Activated B cell treated with CpG ODN at 0.5 μM for 24 hours (primary cell): ENCODE measurements at regions not wholly inside any gene's neighbourhood (a gene's known extent, or its start where the extent isn't known, plus 50 kb on each side); places are given as distances from the start of the nearest gene placed in this dataset.

ENCODE experiments used
- ATAC-seq: fragments of 200-7000 bp; cut with Tn5 transposase; one replicate; pipeline ENCODE4 v1.10.0; 2021; ENCODE audit warnings: low read depth, mild to moderate bottlenecking, moderate library complexity
- CTCF ChIA-PET: fragments of 350-600 bp; sonication (Branson Sonifier 250); formaldehyde crosslinking; loops from one replicate; lab custom pipeline; 2021; ENCODE audit warnings: antibody characterized with exemption; lab: Charles Lee
- POLR2A ChIA-PET: fragments of 350-600 bp; sonication (Branson Sonifier 250); formaldehyde crosslinking; loops from one replicate; lab custom pipeline; 2021; ENCODE audit warnings: antibody characterized with exemption; lab: Charles Lee
- DNase-seq: peaks from one replicate; pipeline ENCODE4 v3.0.0; 2022
- H3K27ac Mint-ChIP-seq: one replicate; pipeline ENCODE4 v1.8.0; 2020; ENCODE audit warnings: mixed read lengths
- H3K27me3 Mint-ChIP-seq: one replicate; pipeline ENCODE4 v1.8.0; 2021; ENCODE audit warnings: mixed read lengths
- H3K36me3 Mint-ChIP-seq: one replicate; pipeline ENCODE4 v1.8.0; 2021; ENCODE audit warnings: low read depth, mixed read lengths
- H3K4me1 Mint-ChIP-seq: one replicate; pipeline ENCODE4 v1.8.0; 2021; ENCODE audit warnings: mixed read lengths
- H3K4me3 Mint-ChIP-seq: one replicate; pipeline ENCODE4 v1.8.0; 2020; ENCODE audit warnings: mild to moderate bottlenecking, mixed read lengths
- H3K9me3 Mint-ChIP-seq: one replicate; pipeline ENCODE4 v1.8.0; 2020; ENCODE audit warnings: mixed read lengths
- intact Hi-C: fragments of 100-400 bp; cut with micrococcal nuclease; formaldehyde crosslinking; loops from one replicate; pipeline ENCODE4 v1.15.1; 2024
- TF ChIP-seq, protein P1 (sequence below): fragments of 200-600 bp; IDR thresholded peaks from one replicate; pipeline ENCODE4 v1.8.0; 2022; ENCODE audit warnings: antibody characterized with exemption, mild to moderate bottlenecking

- CTCF ChIA-PET: no interaction called here
- Mint-ChIP-seq H3K4me3 (no peak overlapping the region), H3K36me3 (no peaks in the 10 kb centered on the region), H3K9me3 (no peaks in the 10 kb centered on the region), H3K27me3 (no peaks in the 10 kb centered on the region), H3K27ac (no peak overlapping the region), H3K4me1 (peaks cover 34% of the 10 kb centered on the region)
- no peak for ATAC-seq
- no peak for DNase-seq
- POLR2A ChIA-PET: no interaction called here
- intact Hi-C loops: loop anchor here (5.0 kb wide), 1 partner anchor 428 kb away; no protein-coding TSS in a partner anchor
- TF ChIP-seq, protein P1, sequence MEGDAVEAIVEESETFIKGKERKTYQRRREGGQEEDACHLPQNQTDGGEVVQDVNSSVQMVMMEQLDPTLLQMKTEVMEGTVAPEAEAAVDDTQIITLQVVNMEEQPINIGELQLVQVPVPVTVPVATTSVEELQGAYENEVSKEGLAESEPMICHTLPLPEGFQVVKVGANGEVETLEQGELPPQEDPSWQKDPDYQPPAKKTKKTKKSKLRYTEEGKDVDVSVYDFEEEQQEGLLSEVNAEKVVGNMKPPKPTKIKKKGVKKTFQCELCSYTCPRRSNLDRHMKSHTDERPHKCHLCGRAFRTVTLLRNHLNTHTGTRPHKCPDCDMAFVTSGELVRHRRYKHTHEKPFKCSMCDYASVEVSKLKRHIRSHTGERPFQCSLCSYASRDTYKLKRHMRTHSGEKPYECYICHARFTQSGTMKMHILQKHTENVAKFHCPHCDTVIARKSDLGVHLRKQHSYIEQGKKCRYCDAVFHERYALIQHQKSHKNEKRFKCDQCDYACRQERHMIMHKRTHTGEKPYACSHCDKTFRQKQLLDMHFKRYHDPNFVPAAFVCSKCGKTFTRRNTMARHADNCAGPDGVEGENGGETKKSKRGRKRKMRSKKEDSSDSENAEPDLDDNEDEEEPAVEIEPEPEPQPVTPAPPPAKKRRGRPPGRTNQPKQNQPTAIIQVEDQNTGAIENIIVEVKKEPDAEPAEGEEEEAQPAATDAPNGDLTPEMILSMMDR: no peak
Measured at GRCh38 chr2:128750328-128751165, 431.9 kb upstream of the HS6ST1 start.

DNA sequence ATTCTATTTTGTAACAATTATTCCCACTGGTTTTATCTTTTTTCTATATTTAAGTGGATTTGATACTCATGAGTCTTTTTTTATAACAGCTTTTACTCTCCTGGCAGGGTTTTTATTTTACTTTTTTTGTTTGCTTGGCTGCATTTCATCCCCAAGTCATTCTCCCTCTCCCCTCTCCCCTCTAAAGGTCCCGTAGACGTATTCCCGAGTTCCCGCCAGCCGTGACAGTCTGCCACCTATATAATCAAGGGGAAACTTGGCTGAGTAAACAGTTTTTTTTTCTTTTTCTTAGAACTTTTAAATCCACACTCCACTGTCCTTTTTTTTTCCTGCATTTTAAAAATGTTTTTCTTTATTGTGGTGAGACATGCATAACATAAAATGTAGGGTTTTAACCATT, 433.1 kb upstream of the HS6ST1 start:
- POLR2A ChIA-PET: no interaction called here
- CTCF ChIA-PET: no interaction called here

GRCh38 chr2:128752691-128753263, 434.1 kb upstream of the HS6ST1 start:
- H3K27ac Mint-ChIP-seq: peak overlapping the region; percentile 4
- TF ChIP-seq, protein P1: no peak
- peaks cover 49% of the 10 kb centered on the region for H3K4me1 Mint-ChIP-seq
- intact Hi-C loops: loop anchor here (5.0 kb wide), 1 partner anchor 430 kb away; no protein-coding TSS in a partner anchor
- ATAC-seq (no peak), DNase-seq (no peak)
- CTCF ChIA-PET: interaction anchor here (0.8 to 2.3 kb wide), 2 partner anchors 16 kb away, joined by 3 to 8 read pairs; no protein-coding TSS in a partner anchor
- H3K36me3 Mint-ChIP-seq: no peaks in the 10 kb centered on the region
- no peaks in the 10 kb centered on the region for H3K9me3 Mint-ChIP-seq
- no peaks in the 10 kb centered on the region for H3K27me3 Mint-ChIP-seq
- POLR2A ChIA-PET: no interaction called here
- no peak overlapping the region for H3K4me3 Mint-ChIP-seq

More for the DNA sequence above, 433.1 kb upstream of the HS6ST1 start:
- Mint-ChIP-seq H3K4me1 (peaks cover 44% of the 10 kb centered on the region), H3K27me3 (no peaks in the 10 kb centered on the region), H3K27ac (no peak overlapping the region), H3K9me3 (no peaks in the 10 kb centered on the region), H3K4me3 (no peak overlapping the region), H3K36me3 (no peaks in the 10 kb centered on the region)
- ATAC-seq: no peak
- DNase-seq: no peak
- intact Hi-C loops: loop anchor here (5.0 kb wide), 1 partner anchor 429 kb away; no protein-coding TSS in a partner anchor
- TF ChIP-seq, protein P1: no peak

DNA sequence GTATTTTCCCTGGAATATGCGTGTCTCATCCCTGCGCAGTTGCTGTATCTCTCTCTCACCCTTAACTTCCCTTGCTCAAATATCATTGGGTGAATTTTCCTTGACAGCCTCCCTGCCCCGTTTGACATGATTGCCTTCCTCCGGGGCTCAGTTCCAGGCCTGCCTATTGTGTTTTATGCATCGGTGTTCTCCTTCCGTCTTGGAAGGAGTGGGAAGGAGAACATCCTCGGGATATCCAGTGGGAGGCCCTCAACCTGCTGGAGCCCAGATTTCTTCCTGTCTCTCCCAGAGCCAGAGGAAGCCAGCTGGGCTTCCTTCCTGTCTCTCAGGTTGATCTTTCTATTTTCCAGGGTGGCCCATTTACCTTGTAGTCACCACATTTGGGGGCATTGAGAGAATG, 434.7 kb upstream of the HS6ST1 start:
- H3K4me3 Mint-ChIP-seq: no peak overlapping the region
- intact Hi-C loops: loop anchor here (5.0 kb wide), 1 partner anchor 431 kb away; no protein-coding TSS in a partner anchor
- no peaks in the 10 kb centered on the region for H3K9me3 Mint-ChIP-seq
- TF ChIP-seq, protein P1: no peak
- H3K36me3 Mint-ChIP-seq: no peaks in the 10 kb centered on the region
- POLR2A ChIA-PET: no interaction called here
- CTCF ChIA-PET: interaction anchor here (2.3 kb wide), 1 partner anchor 17 kb away, joined by 8 read pairs; no protein-coding TSS in a partner anchor
- ATAC-seq: no peak
- H3K4me1 Mint-ChIP-seq: peaks cover 55% of the 10 kb centered on the region
- H3K27ac Mint-ChIP-seq: no peak overlapping the region
- no peaks in the 10 kb centered on the region for H3K27me3 Mint-ChIP-seq
- no peak for DNase-seq

GRCh38 chr2:128753800-128754199, 435.1 kb upstream of the HS6ST1 start:
- Mint-ChIP-seq H3K36me3 (no peaks in the 10 kb centered on the region), H3K27me3 (no peaks in the 10 kb centered on the region), H3K9me3 (no peaks in the 10 kb centered on the region), H3K27ac (peak overlapping the region; percentile 43), H3K4me1 (peaks cover 57% of the 10 kb centered on the region), H3K4me3 (peak overlapping the region; percentile 39)
- no peak for DNase-seq
- TF ChIP-seq, protein P1: no peak
- no peak for ATAC-seq
- ChIA-PET CTCF (interaction anchor here (2.3 kb wide), 1 partner anchor 17 kb away, joined by 8 read pairs; no protein-coding TSS in a partner anchor), POLR2A (no interaction called here)
- intact Hi-C loops: loop anchor here (1.0 to 5.0 kb wide), 2 partner anchors 17 to 431 kb away; no protein-coding TSS in a partner anchor
